NCI-H2029 (cell line): ENCODE measurements at regions not wholly inside any gene's neighbourhood (a gene's known extent, or its start where the extent isn't known, plus 50 kb on each side); places are given as distances from the start of the nearest gene placed in this dataset.

Experiments
- DNase-seq: peaks from one replicate; lab custom pipeline; 2025; lab: John Stamatoyannopoulos, UW

DNA sequence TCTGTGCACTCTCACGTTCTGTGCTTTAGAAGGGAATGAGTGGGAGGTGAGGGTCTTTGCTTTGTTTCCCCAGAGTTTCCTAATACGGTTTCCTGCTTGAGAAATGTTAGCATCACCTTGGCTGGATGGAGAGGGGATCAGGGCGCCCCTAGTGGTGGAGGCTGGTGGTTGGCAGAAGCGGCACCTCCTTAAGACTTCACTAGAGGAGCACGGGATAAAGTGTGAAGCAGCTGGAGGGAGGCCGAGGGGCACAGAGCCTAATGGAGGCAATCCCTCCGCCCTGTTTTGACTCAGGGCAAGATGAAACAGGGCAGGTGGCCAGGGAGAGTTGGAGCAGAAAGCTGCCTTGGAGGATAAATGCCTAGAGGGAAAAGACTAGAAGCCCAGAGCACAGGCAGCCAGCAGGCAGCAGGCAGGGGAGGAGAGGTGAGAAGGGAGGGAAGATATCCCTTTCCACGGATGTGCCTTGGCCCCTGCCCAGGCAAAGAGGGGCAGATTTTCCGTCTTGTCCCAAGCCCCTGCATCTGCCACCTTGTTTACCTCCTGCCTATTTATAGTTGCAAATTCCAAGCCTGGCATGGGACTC is 56.0 kb upstream of the BTRC start:
- no peak for DNase-seq

DNA sequence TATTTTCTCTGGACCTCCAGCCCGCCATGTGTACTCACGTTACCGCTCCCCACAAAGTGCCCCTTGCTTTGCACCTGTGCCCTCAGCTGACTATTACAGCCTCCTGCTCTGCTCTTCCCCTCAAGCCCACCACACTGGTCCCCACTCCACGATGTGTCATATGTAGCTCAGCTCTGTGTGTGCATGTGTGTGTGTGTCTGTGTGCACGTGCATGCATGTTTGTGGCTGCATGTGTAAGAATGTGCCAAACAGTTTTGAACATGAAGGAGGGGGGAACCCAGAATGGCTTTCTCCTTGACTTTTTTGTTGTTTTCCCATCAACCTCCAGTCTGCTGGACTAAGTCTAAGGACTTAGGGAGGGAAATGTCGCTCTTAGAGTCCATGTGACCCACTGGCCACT is 54.8 kb upstream of the BTRC start:
- DNase-seq = no peak

DNA sequence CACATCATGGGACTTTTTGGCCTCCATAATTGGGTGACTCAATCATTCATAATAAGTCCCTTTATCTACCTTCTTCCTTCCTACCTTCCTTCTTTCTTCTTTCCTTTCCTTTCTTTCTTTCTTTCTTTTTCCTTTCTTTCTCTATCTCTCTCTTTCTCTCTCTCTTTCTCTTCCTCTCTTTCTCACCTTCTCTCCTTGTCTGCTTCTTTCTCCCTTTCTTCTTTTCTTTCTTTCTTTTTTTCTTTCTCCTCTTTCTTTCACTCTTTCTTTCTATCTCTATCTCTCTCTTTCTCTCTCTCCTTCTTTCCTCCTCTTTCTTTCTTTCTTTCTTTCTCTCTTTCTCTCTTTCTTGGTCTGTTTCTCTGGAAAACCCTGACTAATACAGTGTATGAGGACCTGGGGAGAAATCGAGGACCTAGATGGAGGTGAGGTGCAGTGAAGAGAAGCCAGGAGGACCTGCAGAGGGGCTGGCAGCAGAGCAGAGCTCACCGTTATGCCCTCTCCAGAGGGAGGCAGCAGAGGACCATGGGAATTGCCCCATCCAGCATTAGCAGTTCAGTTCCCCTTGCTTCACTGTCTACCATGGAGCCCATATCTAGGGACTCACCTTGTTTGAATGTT is 52.7 kb upstream of the BTRC start:
- DNase-seq = no peak

DNA sequence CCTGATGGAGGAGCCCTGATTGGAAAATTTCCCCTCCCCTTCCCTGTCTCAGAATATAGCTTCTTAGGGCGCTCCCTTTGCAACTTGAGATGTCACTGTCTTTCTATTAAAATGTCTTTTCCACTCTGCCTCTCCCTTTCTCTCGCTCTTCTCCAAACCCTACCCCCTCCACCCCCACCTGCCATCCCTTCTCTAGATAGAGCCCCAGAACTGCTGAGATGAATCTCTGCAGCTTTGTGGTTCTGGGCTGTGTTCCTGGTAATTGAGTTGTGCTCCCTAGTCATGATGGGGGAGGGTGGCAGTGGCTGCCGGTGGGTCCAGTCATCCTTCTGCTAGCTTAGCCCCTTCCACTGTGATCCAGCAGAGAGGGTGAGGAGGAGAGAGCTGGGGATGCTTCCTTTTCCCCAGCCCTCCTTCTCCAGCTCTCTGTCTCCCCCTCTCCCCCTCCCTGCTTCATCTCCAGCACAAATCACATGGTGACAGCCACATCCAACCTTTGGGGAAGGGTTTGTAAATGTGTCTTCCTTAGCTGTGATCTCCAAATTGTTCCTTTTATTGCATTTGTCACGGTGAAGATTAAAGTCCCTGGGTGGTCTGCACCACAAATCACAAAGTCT is 50.8 kb upstream of the BTRC start:
- DNase-seq = no peak
